Endothelial cell (in vitro differentiated cells): ENCODE measurements at regions not wholly inside any gene's neighbourhood (a gene's known extent, or its start where the extent isn't known, plus 50 kb on each side); places are given as distances from the start of the nearest gene placed in this dataset.

ENCODE experiments used
- DNase-seq: peaks from one replicate; pipeline ENCODE4 v3.0.0; 2021; ENCODE audit warnings: low spot score
- H3K27ac Mint-ChIP-seq: one replicate; pipeline ENCODE4 v1.8.0; 2021; ENCODE audit warnings: mixed read lengths, inconsistent platforms; ENCODE audit not compliant: unreplicated experiment
- H3K27me3 Mint-ChIP-seq: one replicate; pipeline ENCODE4 v1.8.0; 2021; ENCODE audit warnings: mild to moderate bottlenecking, moderate library complexity, mixed read lengths, inconsistent platforms; ENCODE audit not compliant: unreplicated experiment
- H3K36me3 Mint-ChIP-seq: one replicate; pipeline ENCODE4 v1.8.0; 2021; ENCODE audit warnings: mild to moderate bottlenecking, low read depth, mixed read lengths, inconsistent platforms; ENCODE audit not compliant: unreplicated experiment
- H3K4me1 Mint-ChIP-seq: one replicate; pipeline ENCODE4 v1.8.0; 2021; ENCODE audit warnings: mild to moderate bottlenecking, mixed read lengths, inconsistent platforms; ENCODE audit not compliant: unreplicated experiment
- H3K4me3 Mint-ChIP-seq: one replicate; pipeline ENCODE4 v1.8.0; 2021; ENCODE audit warnings: mild to moderate bottlenecking, mixed read lengths, inconsistent platforms; ENCODE audit not compliant: unreplicated experiment
- H3K9me3 Mint-ChIP-seq: one replicate; pipeline ENCODE4 v1.8.0; 2021; ENCODE audit warnings: mixed read lengths, inconsistent platforms; ENCODE audit not compliant: unreplicated experiment
- CTCF ChIP-seq: fragments of 200-600 bp; sonication (generic); IDR thresholded peaks from one replicate; pipeline ENCODE4 v1.5.0; 2021; ENCODE audit warnings: antibody characterized with exemption; ENCODE audit not compliant: unreplicated experiment

GRCh38 chr13:67662997-67663396, 432.9 kb upstream of the PCDH9 start:
- H3K4me1 Mint-ChIP-seq: no peaks in the 10 kb centered on the region
- DNase-seq: no peak
- no peak overlapping the region for H3K4me3 Mint-ChIP-seq
- no peaks in the 10 kb centered on the region for H3K9me3 Mint-ChIP-seq
- peaks cover 2% of the 10 kb centered on the region for H3K27me3 Mint-ChIP-seq
- H3K36me3 Mint-ChIP-seq: no peaks in the 10 kb centered on the region
- H3K27ac Mint-ChIP-seq: no peak overlapping the region
- TF ChIP-seq CTCF: no peak

- H3K27me3 Mint-ChIP-seq: no peaks in the 10 kb centered on the region
- no peak overlapping the region for H3K4me3 Mint-ChIP-seq
- TF ChIP-seq CTCF: no peak
- H3K36me3 Mint-ChIP-seq: no peaks in the 10 kb centered on the region
- H3K9me3 Mint-ChIP-seq: no peaks in the 10 kb centered on the region
- no peaks in the 10 kb centered on the region for H3K4me1 Mint-ChIP-seq
- H3K27ac Mint-ChIP-seq: no peak overlapping the region
- DNase-seq: no peak
Observed at GRCh38 chr13:67652887-67653286, 422.8 kb upstream of the PCDH9 start.

- TF ChIP-seq CTCF: peak; percentile 27
- no peaks in the 10 kb centered on the region for H3K36me3 Mint-ChIP-seq
- H3K4me3 Mint-ChIP-seq: no peak overlapping the region
- no peak overlapping the region for H3K27ac Mint-ChIP-seq
- no peaks in the 10 kb centered on the region for H3K9me3 Mint-ChIP-seq
- DNase-seq: no peak
- H3K27me3 Mint-ChIP-seq: no peaks in the 10 kb centered on the region
- no peaks in the 10 kb centered on the region for H3K4me1 Mint-ChIP-seq
Observed at GRCh38 chr13:67651908-67652465, 421.9 kb upstream of the PCDH9 start.

GRCh38 chr13:67650471-67650870, 420.3 kb upstream of the PCDH9 start:
- no peak for DNase-seq
- TF ChIP-seq CTCF: no peak
- no peak overlapping the region for H3K27ac Mint-ChIP-seq
- H3K4me3 Mint-ChIP-seq: no peak overlapping the region
- H3K27me3 Mint-ChIP-seq: no peaks in the 10 kb centered on the region
- H3K4me1 Mint-ChIP-seq: no peaks in the 10 kb centered on the region
- no peaks in the 10 kb centered on the region for H3K36me3 Mint-ChIP-seq
- H3K9me3 Mint-ChIP-seq: no peaks in the 10 kb centered on the region

- no peaks in the 10 kb centered on the region for H3K9me3 Mint-ChIP-seq
- H3K27ac Mint-ChIP-seq: no peak overlapping the region
- no peaks in the 10 kb centered on the region for H3K27me3 Mint-ChIP-seq
- H3K4me3 Mint-ChIP-seq: no peak overlapping the region
- H3K36me3 Mint-ChIP-seq: no peaks in the 10 kb centered on the region
- TF ChIP-seq CTCF: no peak
- DNase-seq: no peak
- no peaks in the 10 kb centered on the region for H3K4me1 Mint-ChIP-seq
Observed at GRCh38 chr13:67645874-67646467, 415.8 kb upstream of the PCDH9 start.
